Large intestine (tissue), 3 donors: ENCODE measurements at regions not wholly inside any gene's neighbourhood (a gene's known extent, or its start where the extent isn't known, plus 50 kb on each side); places are given as distances from the start of the nearest gene placed in this dataset.

ENCODE experiments used
- DNase-seq, 2 donors: peaks; one replicate each; pipeline versions ENCODE4 v3.0.0 to v3.0.0-alpha.2; 2013
- H3K27ac ChIP-seq: one replicate; pipeline ENCODE4 v1.5.1; 2013; ENCODE audit warnings: low read length
- H3K27me3 ChIP-seq: 2 replicates; pipeline ENCODE4 v1.6.1; 2013; ENCODE audit warnings: low read length; ENCODE audit not compliant: control insufficient read depth, insufficient read depth
- H3K36me3 ChIP-seq: 2 replicates; pipeline ENCODE4 v1.6.1; 2013; ENCODE audit warnings: low read length; ENCODE audit not compliant: control insufficient read depth, insufficient read depth
- H3K4me1 ChIP-seq: one replicate; pipeline ENCODE4 v1.6.1; 2013; ENCODE audit warnings: low read length; ENCODE audit not compliant: control insufficient read depth, insufficient read depth
- H3K4me3 ChIP-seq: one replicate; pipeline ENCODE4 v1.5.1; 2013; ENCODE audit warnings: low read length
- H3K9me3 ChIP-seq: one replicate; pipeline ENCODE4 v1.6.1; 2013; ENCODE audit warnings: mild to moderate bottlenecking, low read depth, low read length, moderate library complexity; ENCODE audit not compliant: control insufficient read depth
- WGBS: methylation state at CpG from one replicate; pipeline ENCODE4 v1.1.5; 2013; ENCODE audit warnings: low lambda C conversion rate; ENCODE audit not compliant: insufficient coverage; 5-methylcytosine and 5-hydroxymethylcytosine counted together

DNA sequence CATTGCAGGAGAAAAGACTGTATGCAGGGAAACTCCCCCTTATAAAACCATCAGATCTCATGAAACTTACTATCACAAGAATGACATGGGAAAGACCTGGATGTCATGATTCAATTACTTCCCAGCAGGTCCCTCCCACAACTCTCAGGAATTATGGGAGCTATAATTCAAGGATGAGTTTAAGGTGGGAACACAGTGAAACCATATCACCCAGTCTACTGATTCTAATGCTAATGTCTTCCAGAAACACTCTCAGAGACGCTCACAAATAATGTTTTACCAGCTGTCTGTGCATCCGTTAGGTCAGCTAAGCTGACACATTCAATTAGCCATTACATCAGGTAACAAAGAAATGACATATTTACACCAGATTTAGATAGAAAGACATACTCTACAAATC is 637.9 kb downstream of the NLGN4Y start:
- no peaks in the 10 kb centered on the region for H3K36me3 ChIP-seq
- H3K4me3 ChIP-seq = no peak overlapping the region
- H3K9me3 ChIP-seq = no peaks in the 10 kb centered on the region
- H3K4me1 ChIP-seq = no peaks in the 10 kb centered on the region
- WGBS = 100% methylated on average over 1 of the region's 2 CpGs
- H3K27ac ChIP-seq = no peak overlapping the region
- H3K27me3 ChIP-seq = no peaks in the 10 kb centered on the region
- no peak for DNase-seq

- Histone ChIP-seq H3K27ac (no peak overlapping the region), H3K36me3 (no peaks in the 10 kb centered on the region), H3K4me3 (no peak overlapping the region), H3K9me3 (no peaks in the 10 kb centered on the region), H3K27me3 (no peaks in the 10 kb centered on the region), H3K4me1 (no peaks in the 10 kb centered on the region)
- DNase-seq = no peak
- no CpG with 5 or more reads among the region's 2 CpGs for whole genome bisulfite sequencing
Observed at GRCh38 chrY:15179890-15180289, 655.6 kb downstream of the NLGN4Y start.

- DNase-seq = no peak
- H3K27me3 ChIP-seq = no peaks in the 10 kb centered on the region
- H3K4me1 ChIP-seq = no peaks in the 10 kb centered on the region
- H3K36me3 ChIP-seq = no peaks in the 10 kb centered on the region
- H3K4me3 ChIP-seq = no peak overlapping the region
- 0% methylated on average over 1 of the region's 2 CpGs for WGBS
- no peak overlapping the region for H3K27ac ChIP-seq
- no peaks in the 10 kb centered on the region for H3K9me3 ChIP-seq
Observed at GRCh38 chrY:15229056-15229455, 704.7 kb downstream of the NLGN4Y start.

DNA sequence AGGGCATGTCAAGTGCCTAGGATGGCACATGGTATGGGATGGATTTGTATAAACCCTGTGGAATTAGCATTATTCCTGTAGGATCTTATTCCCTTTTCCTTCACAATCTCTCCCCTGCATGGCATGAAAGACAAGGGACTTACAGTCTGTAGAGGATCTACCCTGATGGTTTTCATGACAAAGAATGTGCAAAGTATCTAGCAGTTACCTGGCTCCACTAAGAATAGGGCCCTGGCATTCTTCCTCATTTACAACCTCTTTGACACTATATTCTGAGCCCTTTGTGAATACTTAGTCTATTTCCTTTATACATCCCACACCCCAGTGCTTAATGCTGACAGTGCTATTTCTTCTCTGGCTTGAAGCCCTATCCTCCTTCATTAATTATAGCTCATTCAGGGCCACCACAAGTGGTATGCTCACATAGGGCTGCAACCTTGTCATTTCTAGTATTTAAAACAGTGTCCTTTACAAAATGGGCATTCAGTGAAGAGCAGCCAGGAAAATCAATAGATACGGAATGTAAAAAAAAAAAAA is 715.3 kb downstream of the NLGN4Y start:
- no peak for DNase-seq

GRCh38 chrY:15259286-15259685 is 735.0 kb downstream of the NLGN4Y start:
- no peak for DNase-seq
- H3K9me3 ChIP-seq = no peaks in the 10 kb centered on the region
- no peak overlapping the region for H3K27ac ChIP-seq
- H3K4me1 ChIP-seq = no peaks in the 10 kb centered on the region
- no peaks in the 10 kb centered on the region for H3K36me3 ChIP-seq
- no CpG with 5 or more reads among the region's 3 CpGs for WGBS
- H3K27me3 ChIP-seq = no peaks in the 10 kb centered on the region
- H3K4me3 ChIP-seq = no peak overlapping the region

More for the DNA sequence above, 715.3 kb downstream of the NLGN4Y start:
- no peaks in the 10 kb centered on the region for H3K36me3 ChIP-seq
- H3K4me1 ChIP-seq = no peaks in the 10 kb centered on the region
- no peaks in the 10 kb centered on the region for H3K9me3 ChIP-seq
- H3K27ac ChIP-seq = no peak overlapping the region
- H3K27me3 ChIP-seq = no peaks in the 10 kb centered on the region
- WGBS = 83% methylated on average over 1 of the region's 1 CpG
- no peak overlapping the region for H3K4me3 ChIP-seq

- Histone ChIP-seq H3K36me3 (no peaks in the 10 kb centered on the region), H3K4me3 (no peak overlapping the region), H3K4me1 (no peaks in the 10 kb centered on the region), H3K27me3 (no peaks in the 10 kb centered on the region), H3K9me3 (no peaks in the 10 kb centered on the region), H3K27ac (no peak overlapping the region)
- WGBS = 100% methylated on average over 1 of the region's 1 CpG
- DNase-seq = no peak
Observed at GRCh38 chrY:15286572-15286971, 762.2 kb downstream of the NLGN4Y start.

DNA sequence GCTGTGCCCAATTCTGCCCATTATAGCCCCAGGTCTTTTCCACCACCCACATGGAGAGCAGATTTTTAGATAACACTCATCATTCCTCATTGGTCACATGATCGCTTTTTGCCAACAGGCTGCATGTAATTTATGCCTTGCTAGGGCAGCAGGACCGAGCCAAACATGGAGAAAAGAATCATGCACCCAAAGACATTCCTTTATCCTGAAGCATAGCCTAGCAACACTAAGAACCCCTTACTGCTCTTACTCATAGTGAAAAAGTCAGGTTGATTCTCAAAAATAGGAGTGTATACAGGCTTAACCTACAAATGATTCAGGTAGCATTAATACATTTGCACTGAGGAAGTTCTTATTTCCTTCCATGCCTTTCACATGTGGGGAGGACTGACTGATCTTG is 765.5 kb downstream of the NLGN4Y start:
- no peak overlapping the region for H3K27ac ChIP-seq
- H3K4me3 ChIP-seq = no peak overlapping the region
- H3K4me1 ChIP-seq = no peaks in the 10 kb centered on the region
- H3K36me3 ChIP-seq = no peaks in the 10 kb centered on the region
- DNase-seq = no peak
- 100% methylated on average over 1 of the region's 2 CpGs for WGBS
- no peaks in the 10 kb centered on the region for H3K27me3 ChIP-seq
- H3K9me3 ChIP-seq = no peaks in the 10 kb centered on the region

DNA sequence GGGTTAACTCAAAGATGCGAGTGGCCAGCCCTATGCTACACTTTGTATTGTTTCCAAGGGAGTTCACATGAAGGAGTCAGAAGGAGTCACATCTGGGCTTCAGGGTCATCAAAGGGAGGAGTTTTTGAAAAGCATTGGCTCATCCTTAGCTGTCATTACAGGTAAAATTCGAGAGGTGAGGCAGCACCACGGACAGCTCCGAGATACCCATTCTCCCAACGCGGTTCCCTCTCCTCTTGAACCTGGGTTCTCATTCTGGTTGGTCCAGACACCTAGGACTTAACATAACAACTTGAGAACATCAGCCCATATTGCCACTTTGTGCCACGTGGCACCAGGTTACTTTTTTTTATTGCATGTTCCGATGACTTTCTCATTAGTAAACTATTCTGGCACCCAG is 768.6 kb downstream of the NLGN4Y start:
- no CpG with 5 or more reads among the region's 8 CpGs for WGBS

DNA sequence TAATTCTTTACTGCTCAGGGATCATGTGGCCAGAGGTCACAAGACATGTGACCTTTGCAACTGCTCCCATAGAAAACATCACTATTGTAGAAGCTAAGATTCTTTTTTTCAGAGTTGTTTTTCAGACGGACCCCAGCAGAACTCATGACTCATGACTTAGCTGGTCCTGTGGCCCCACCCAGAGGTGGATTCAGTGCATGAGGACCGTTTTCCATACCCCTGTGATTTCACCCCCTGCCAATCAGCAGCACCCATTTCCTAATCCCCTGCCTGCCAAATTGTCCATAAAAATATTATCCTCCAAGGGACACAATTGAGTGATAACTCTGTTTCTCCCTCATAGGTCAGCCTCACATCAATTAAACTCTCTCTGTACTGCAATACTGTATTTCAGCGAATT is 777.5 kb downstream of the NLGN4Y start:
- H3K36me3 ChIP-seq = no peaks in the 10 kb centered on the region
- no peak for DNase-seq
- no peak overlapping the region for H3K27ac ChIP-seq
- WGBS = no CpG with 5 or more reads among the region's 3 CpGs
- H3K4me1 ChIP-seq = no peaks in the 10 kb centered on the region
- H3K9me3 ChIP-seq = no peaks in the 10 kb centered on the region
- no peaks in the 10 kb centered on the region for H3K27me3 ChIP-seq
- no peak overlapping the region for H3K4me3 ChIP-seq

More for the DNA sequence above, 768.6 kb downstream of the NLGN4Y start:
- DNase-seq = no peak
- H3K9me3 ChIP-seq = no peaks in the 10 kb centered on the region
- no peaks in the 10 kb centered on the region for H3K36me3 ChIP-seq
- H3K27ac ChIP-seq = no peak overlapping the region
- no peak overlapping the region for H3K4me3 ChIP-seq
- H3K27me3 ChIP-seq = no peaks in the 10 kb centered on the region
- no peaks in the 10 kb centered on the region for H3K4me1 ChIP-seq

DNA sequence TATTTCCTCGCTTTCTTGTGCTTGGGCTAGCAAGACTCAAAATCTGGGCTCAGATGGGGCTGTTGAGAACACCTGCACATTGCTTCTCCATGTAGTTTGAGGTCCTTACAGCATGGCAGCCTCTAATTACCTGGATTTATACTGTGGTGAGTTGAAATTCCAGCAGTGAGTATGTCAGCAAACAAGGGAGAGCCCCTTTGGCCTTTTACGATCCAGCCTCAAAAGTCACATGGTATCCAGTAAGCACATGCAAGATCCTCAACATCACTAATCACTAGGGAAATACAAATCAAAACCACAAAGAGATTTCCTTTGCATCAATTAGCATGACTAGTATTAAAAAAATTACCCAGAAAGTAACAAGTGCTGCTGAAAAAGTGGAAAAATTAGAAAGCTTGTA is 787.8 kb downstream of the NLGN4Y start:
- no peaks in the 10 kb centered on the region for H3K4me1 ChIP-seq
- no CpG with 5 or more reads among the region's 2 CpGs for WGBS
- DNase-seq = no peak

DNA sequence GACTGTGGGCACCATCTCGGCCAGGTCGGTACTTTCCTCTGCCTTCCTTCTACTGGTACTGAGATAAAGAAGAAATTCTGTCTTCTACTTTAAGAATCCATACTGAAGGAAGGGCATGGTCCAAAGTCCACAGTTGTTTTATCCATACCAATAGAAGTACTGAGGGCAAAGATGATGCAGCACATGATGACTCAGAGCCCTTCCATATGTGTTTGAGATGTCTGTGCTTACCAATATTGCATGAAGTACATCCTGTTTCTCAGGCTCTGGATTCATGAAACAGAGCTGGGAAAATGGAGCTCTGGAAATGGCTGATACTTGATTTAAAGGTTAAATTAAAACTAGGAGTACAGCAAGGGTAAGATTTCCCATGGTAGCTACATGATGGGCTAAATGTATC is 799.9 kb downstream of the NLGN4Y start:
- Histone ChIP-seq H3K4me3 (no peak overlapping the region), H3K27me3 (no peaks in the 10 kb centered on the region), H3K4me1 (no peaks in the 10 kb centered on the region), H3K9me3 (no peaks in the 10 kb centered on the region), H3K27ac (no peak overlapping the region), H3K36me3 (no peaks in the 10 kb centered on the region)
- DNase-seq = no peak
- WGBS = no CpG with 5 or more reads among the region's 2 CpGs

More for the DNA sequence above, 787.8 kb downstream of the NLGN4Y start:
- Histone ChIP-seq H3K9me3 (no peaks in the 10 kb centered on the region), H3K4me3 (no peak overlapping the region), H3K36me3 (no peaks in the 10 kb centered on the region), H3K27me3 (no peaks in the 10 kb centered on the region), H3K27ac (no peak overlapping the region)
